SK-N-SH (cell line): ENCODE measurements at regions not wholly inside any gene's neighbourhood (a gene's known extent, or its start where the extent isn't known, plus 50 kb on each side); places are given as distances from the start of the nearest gene placed in this dataset.

ENCODE experiments used
- CTCF ChIA-PET: fragments of 300-600, 350-600 bp; formaldehyde crosslinking; extraction: SDS; loops from one replicate; lab custom pipeline; 2021; lab: Yijun Ruan, JAX
- POLR2A ChIA-PET: fragments of 350-600 bp; sonication (Branson Sonifier 250); formaldehyde crosslinking; extraction: SDS; loops from one replicate; lab custom pipeline; 2020; ENCODE audit warnings: antibody characterized with exemption, inconsistent platforms; lab: Yijun Ruan, JAX
- DNase-seq: peaks from one replicate; pipeline ENCODE4 v3.0.0; 2012
- H2AFZ ChIP-seq: fragments of 200-600 bp; sonication (generic); 2 replicates; pipeline ENCODE4 v1.8.1; 2016; ENCODE audit warnings: antibody characterized with exemption, mild to moderate bottlenecking, low read depth
- H3F3A ChIP-seq: fragments of 200-600 bp; sonication (generic); replicated peaks from 2 replicates; pipeline ENCODE3; 2016; ENCODE audit warnings: antibody characterized with exemption, mild to moderate bottlenecking; ENCODE audit not compliant: insufficient read depth
- H3K27ac ChIP-seq, 2 experiments: fragments of 200-500 bp in 1 of 2; fragments of 200-600 bp in 1 of 2; sonication (Bioruptor generic) in 1 of 2; sonication (generic), shearing (Covaris generic) in 1 of 2; 2 replicates each; pipeline versions ENCODE4 v1.5.1 to v1.6.1; 2014 to 2016; ENCODE audit warnings: low read depth in 2 of 2, inconsistent platforms in 1 of 2, low read length in 1 of 2, mild to moderate bottlenecking in 1 of 2, mixed read lengths in 1 of 2
- H3K27me3 ChIP-seq: fragments of 200-600 bp; sonication (generic), shearing (Covaris generic); 2 replicates; pipeline ENCODE4 v1.6.1; 2016; ENCODE audit warnings: mixed run types; ENCODE audit not compliant: insufficient read depth
- H3K36me3 ChIP-seq, 2 experiments: fragments of 200-500 bp in 1 of 2; fragments of 200-600 bp in 1 of 2; sonication (Bioruptor generic) in 1 of 2; sonication (generic) in 1 of 2; replicated peaks in 1 of 2; 2 replicates each; pipeline versions ENCODE3 to v1.5.1; 2014 to 2016; ENCODE audit warnings: low read length in 1 of 2, mild to moderate bottlenecking in 1 of 2; ENCODE audit not compliant: insufficient read depth in 2 of 2, control insufficient read depth in 1 of 2
- H3K4me1 ChIP-seq, 2 experiments: fragments of 200-500 bp in 1 of 2; fragments of 200-600 bp in 1 of 2; sonication (Bioruptor generic) in 1 of 2; sonication (generic), shearing (Covaris generic) in 1 of 2; 2 replicates each; pipeline versions ENCODE4 v1.5.1 to v1.6.1; 2014 to 2016; ENCODE audit warnings: low read depth in 1 of 2, low read length in 1 of 2, mixed run types in 1 of 2; ENCODE audit not compliant: insufficient read depth in 2 of 2, control insufficient read depth in 1 of 2
- H3K4me2 ChIP-seq: fragments of 200-600 bp; sonication (generic), shearing (Covaris generic); 2 replicates; pipeline ENCODE4 v1.6.1; 2017; ENCODE audit warnings: mixed run types
- H3K4me3 ChIP-seq, 2 experiments: fragments of 200-500 bp in 1 of 2; fragments of 200-600 bp in 1 of 2; sonication (Bioruptor generic) in 1 of 2; sonication (generic), shearing (Covaris generic) in 1 of 2; 2 replicates each; pipeline versions ENCODE4 v1.5.1 to v1.8.1; 2014 to 2016; ENCODE audit warnings: low read depth in 2 of 2, inconsistent platforms in 1 of 2, low read length in 1 of 2, mild to moderate bottlenecking in 1 of 2, mixed read lengths in 1 of 2, moderate library complexity in 1 of 2
- H3K79me2 ChIP-seq: fragments of 200-600 bp; sonication (generic); 2 replicates; pipeline ENCODE4 v1.8.1; 2017; ENCODE audit warnings: mild to moderate bottlenecking; ENCODE audit not compliant: insufficient read depth
- H3K9ac ChIP-seq: fragments of 200-600 bp; sonication (generic); 2 replicates; pipeline ENCODE4 v1.6.1; 2017; ENCODE audit warnings: mixed run types
- H3K9me2 ChIP-seq: fragments of 200-600 bp; sonication (generic); 2 replicates; pipeline ENCODE4 v1.6.1; 2017; ENCODE audit warnings: mixed run types
- H3K9me3 ChIP-seq: fragments of 200-600 bp; sonication (generic); 2 replicates; pipeline ENCODE4 v1.6.1; 2017; ENCODE audit warnings: mixed run types, mild to moderate bottlenecking, moderate library complexity
- H4K20me1 ChIP-seq: fragments of 200-600 bp; sonication (generic); 2 replicates; pipeline ENCODE4 v1.6.1; 2017; ENCODE audit warnings: mild to moderate bottlenecking, mixed run types; ENCODE audit not compliant: insufficient read depth
- FOXJ3 ChIP-seq: sonication (generic); formaldehyde crosslinking; IDR thresholded peaks from 2 replicates; pipeline ENCODE4 v1.5.1; 2020; ENCODE audit warnings: mild to moderate bottlenecking, missing genetic modification reagents
- NFIC ChIP-seq: IDR thresholded peaks from 2 replicates; pipeline ENCODE4 v1.4.0; 2012; ENCODE audit warnings: borderline replicate concordance
- POLR2AphosphoS5 ChIP-seq: IDR thresholded peaks from 2 replicates; pipeline ENCODE4 v1.6.1; 2012; ENCODE audit warnings: low read depth, low read length
- RXRA ChIP-seq: IDR thresholded peaks from 2 replicates; pipeline ENCODE4 v1.4.0; 2012; ENCODE audit warnings: low read depth, mild to moderate bottlenecking, borderline replicate concordance
- USF2 ChIP-seq: fragments of 150-350 bp; IDR thresholded peaks from 2 replicates; pipeline ENCODE4 v1.6.1; 2017; ENCODE audit warnings: antibody characterized with exemption, low read length, low read depth, borderline replicate concordance
- ZBTB33 ChIP-seq: IDR thresholded peaks from 2 replicates; pipeline ENCODE4 v1.4.0; 2012; ENCODE audit warnings: low read depth, borderline replicate concordance
- WGBS: methylation state at CpG from one replicate; pipeline ENCODE4 v1.1.6; 2017; ENCODE audit warnings: low lambda C conversion rate; 5-methylcytosine and 5-hydroxymethylcytosine counted together
- TF ChIP-seq, protein P1 (sequence below): IDR thresholded peaks from 2 replicates; pipeline ENCODE4 v1.6.1; 2012; ENCODE audit warnings: mild to moderate bottlenecking, low read depth, low read length, moderate library complexity

- TF ChIP-seq USF2 (no peak), POLR2AphosphoS5 (no peak), NFIC (no peak)
Measured at GRCh38 chr3:145557405-145557804, 603.6 kb downstream of the PLOD2 start (continued).

DNA sequence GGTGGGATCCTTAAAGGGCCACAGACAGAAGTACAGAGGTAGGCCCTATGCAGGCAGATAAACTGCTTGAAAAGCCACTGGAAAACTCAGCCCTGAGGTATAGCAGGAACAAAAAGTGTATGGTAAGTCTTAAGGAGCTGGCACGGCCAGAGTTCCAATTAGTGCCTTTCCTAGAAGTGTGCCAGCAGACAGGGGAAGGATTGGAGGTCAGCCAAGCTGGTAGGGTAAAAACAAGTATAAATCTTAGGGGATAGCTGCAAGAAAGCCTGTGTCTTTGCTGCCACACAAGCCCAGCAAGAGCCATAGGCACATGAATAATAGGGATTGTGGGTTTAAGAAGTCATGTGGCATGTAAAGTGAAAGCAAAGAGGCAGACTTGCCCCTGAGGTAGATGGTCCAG is 582.5 kb downstream of the PLOD2 start:
- H3F3A ChIP-seq, result no peaks in the 10 kb centered on the region
- POLR2A ChIA-PET, result no interaction called here
- 5% methylated on average over 1 of the region's 1 CpG for WGBS

More for the DNA sequence above, 582.5 kb downstream of the PLOD2 start:
- Histone ChIP-seq H4K20me1 (no peaks in the 10 kb centered on the region), H3K9ac (no peak overlapping the region), H2AFZ (no peak overlapping the region), H3K9me3 (no peaks in the 10 kb centered on the region), H3K4me1 (no peaks in the 10 kb centered on the region), H3K4me3 (no peak overlapping the region), H3K9me2 (no peaks in the 10 kb centered on the region), H3K27me3 (no peaks in the 10 kb centered on the region), H3K4me2 (no peak overlapping the region), H3K36me3 (no peaks in the 10 kb centered on the region), H3K27ac (no peak overlapping the region), H3K79me2 (no peaks in the 10 kb centered on the region)
- DNase-seq, result no peak
- TF ChIP-seq FOXJ3 (no peak), RXRA (no peak), ZBTB33 (no peak)
- TF ChIP-seq, protein P1, sequence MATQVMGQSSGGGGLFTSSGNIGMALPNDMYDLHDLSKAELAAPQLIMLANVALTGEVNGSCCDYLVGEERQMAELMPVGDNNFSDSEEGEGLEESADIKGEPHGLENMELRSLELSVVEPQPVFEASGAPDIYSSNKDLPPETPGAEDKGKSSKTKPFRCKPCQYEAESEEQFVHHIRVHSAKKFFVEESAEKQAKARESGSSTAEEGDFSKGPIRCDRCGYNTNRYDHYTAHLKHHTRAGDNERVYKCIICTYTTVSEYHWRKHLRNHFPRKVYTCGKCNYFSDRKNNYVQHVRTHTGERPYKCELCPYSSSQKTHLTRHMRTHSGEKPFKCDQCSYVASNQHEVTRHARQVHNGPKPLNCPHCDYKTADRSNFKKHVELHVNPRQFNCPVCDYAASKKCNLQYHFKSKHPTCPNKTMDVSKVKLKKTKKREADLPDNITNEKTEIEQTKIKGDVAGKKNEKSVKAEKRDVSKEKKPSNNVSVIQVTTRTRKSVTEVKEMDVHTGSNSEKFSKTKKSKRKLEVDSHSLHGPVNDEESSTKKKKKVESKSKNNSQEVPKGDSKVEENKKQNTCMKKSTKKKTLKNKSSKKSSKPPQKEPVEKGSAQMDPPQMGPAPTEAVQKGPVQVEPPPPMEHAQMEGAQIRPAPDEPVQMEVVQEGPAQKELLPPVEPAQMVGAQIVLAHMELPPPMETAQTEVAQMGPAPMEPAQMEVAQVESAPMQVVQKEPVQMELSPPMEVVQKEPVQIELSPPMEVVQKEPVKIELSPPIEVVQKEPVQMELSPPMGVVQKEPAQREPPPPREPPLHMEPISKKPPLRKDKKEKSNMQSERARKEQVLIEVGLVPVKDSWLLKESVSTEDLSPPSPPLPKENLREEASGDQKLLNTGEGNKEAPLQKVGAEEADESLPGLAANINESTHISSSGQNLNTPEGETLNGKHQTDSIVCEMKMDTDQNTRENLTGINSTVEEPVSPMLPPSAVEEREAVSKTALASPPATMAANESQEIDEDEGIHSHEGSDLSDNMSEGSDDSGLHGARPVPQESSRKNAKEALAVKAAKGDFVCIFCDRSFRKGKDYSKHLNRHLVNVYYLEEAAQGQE, result no peak
- CTCF ChIA-PET, result no interaction called here
